ENCODE measurements at regions not wholly inside any gene's neighbourhood (a gene's known extent, or its start where the extent isn't known, plus 50 kb on each side); places are given as distances from the start of the nearest gene placed in this dataset.

GRCh38 chr2:241924069-241924908, 54.8 kb downstream of the RTP5 start:
- no peak for TF ChIP-seq EZH2 (IDR thresholded peaks at IDR 0.05; ENCODE audit: insufficient read depth, poor library complexity, severe bottlenecking)
- TF ChIP-seq EZH2phosphoT487 (IDR thresholded peaks at IDR 0.05; ENCODE audit: insufficient read depth, low read depth), result no peak

All from GM23248 (cell line).